ENCODE measurements at regions not wholly inside any gene's neighbourhood (a gene's known extent, or its start where the extent isn't known, plus 50 kb on each side); places are given as distances from the start of the nearest gene placed in this dataset.

DNA sequence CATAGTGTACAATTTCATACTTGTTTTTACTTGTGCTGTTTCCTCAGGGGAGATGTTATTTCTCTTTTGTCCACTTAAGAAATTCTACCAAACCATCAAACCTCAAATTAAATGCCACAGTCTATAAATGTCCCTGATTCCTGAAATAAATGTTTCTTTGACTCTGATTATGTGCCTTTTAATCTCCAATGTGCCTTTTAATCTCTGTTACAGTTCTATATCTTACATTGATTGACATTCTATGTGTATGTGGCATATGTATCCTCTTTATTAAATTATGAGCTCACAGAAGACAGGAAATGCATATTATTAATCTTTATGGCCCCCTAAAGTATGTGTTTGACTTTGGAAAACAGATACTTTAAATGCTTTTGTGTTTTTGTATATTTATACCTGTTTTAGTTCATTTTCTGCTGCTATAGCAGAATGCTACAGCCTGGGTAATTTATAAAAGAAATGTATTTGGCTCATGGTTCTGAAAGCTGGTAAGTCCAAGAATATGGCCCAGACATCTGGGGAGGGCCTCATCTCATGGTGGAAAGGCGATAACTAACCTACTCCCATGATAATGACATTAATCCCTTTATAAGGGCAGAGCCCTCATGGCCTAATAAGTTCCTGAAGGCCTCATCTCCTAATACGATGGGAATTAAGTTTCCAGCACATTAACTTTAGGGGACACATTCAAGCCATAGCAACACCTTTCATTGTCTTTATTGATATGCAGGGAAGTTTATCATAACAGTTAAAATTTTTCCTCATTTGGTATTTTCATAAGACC lies 403.9 kb downstream of the LIG4 start:
- TF ChIP-seq, protein P1, sequence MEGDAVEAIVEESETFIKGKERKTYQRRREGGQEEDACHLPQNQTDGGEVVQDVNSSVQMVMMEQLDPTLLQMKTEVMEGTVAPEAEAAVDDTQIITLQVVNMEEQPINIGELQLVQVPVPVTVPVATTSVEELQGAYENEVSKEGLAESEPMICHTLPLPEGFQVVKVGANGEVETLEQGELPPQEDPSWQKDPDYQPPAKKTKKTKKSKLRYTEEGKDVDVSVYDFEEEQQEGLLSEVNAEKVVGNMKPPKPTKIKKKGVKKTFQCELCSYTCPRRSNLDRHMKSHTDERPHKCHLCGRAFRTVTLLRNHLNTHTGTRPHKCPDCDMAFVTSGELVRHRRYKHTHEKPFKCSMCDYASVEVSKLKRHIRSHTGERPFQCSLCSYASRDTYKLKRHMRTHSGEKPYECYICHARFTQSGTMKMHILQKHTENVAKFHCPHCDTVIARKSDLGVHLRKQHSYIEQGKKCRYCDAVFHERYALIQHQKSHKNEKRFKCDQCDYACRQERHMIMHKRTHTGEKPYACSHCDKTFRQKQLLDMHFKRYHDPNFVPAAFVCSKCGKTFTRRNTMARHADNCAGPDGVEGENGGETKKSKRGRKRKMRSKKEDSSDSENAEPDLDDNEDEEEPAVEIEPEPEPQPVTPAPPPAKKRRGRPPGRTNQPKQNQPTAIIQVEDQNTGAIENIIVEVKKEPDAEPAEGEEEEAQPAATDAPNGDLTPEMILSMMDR (IDR thresholded peaks at IDR 0.05; ENCODE audit: unreplicated experiment): no peak
- no peaks in the 10 kb centered on the region for H3K4me1 Mint-ChIP-seq (ENCODE audit: insufficient read depth, unreplicated experiment)
- no peak overlapping the region for H3K27ac Mint-ChIP-seq (ENCODE audit: low read depth, unreplicated experiment)
- no peak for DNase-seq (ENCODE audit: unreplicated experiment)
- CTCF ChIA-PET: no interaction called here
- no TSS peak for BruUV-seq (replicated peaks)
- intact Hi-C loops (cut with micrococcal nuclease): no loop called here
- POLR2A ChIA-PET: no interaction called here
- H3K36me3 Mint-ChIP-seq (ENCODE audit: insufficient read depth, unreplicated experiment): no peaks in the 10 kb centered on the region
- H3K27me3 Mint-ChIP-seq (ENCODE audit: insufficient read depth, unreplicated experiment): no peaks in the 10 kb centered on the region
- H3K9me3 Mint-ChIP-seq (ENCODE audit: unreplicated experiment): peaks cover 6% of the 10 kb centered on the region
- no peak overlapping the region for H3K4me3 Mint-ChIP-seq (ENCODE audit: unreplicated experiment)

DNA sequence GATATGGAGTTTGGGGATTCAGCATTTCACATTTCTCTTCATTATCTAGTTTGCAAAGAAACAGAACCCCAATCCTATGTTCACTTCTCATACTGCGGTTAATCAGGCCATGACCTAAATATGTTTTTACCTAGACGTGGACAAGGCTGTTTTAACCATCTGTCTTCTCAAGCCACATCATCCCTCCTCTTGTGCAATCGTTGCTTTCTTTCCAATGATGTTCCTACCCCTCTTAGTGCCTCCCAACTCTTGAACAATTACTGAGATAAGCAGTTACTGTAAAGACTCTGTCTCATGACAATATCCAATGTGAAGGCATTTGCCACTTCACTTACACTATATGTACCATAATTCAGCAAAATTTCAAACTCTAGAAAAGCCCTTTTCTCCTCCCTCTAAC lies 406.2 kb downstream of the LIG4 start:
- no peaks in the 10 kb centered on the region for H3K4me1 Mint-ChIP-seq (ENCODE audit: insufficient read depth, unreplicated experiment)
- ChIA-PET POLR2A (no interaction called here), CTCF (no interaction called here)

DNA sequence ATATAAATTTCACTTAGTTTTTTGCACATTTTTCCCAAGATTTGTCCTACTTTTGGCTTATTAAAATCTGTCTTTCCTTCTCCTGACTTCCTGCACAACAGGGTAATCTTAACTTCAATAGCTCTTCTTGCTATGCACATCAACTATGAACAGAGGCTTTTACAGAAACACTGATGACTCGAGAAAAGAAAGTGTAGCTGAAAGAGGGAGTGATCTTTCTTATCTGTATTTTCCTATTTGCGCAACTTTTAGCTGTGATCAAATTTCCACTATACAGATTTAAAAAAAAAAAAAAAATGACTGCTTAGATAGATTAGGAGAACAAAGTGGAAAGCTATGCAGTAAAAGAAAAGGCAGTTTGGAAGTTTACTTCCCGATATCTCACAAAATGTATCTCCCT lies 406.9 kb downstream of the LIG4 start:
- CTCF ChIA-PET: no interaction called here
- POLR2A ChIA-PET: no interaction called here

More for the DNA sequence above, 406.2 kb downstream of the LIG4 start:
- no TSS peak for BruUV-seq (replicated peaks)
- H3K36me3 Mint-ChIP-seq (ENCODE audit: insufficient read depth, unreplicated experiment): no peaks in the 10 kb centered on the region
- no peak for DNase-seq (ENCODE audit: unreplicated experiment)
- H3K27ac Mint-ChIP-seq (ENCODE audit: low read depth, unreplicated experiment): no peak overlapping the region
- H3K9me3 Mint-ChIP-seq (ENCODE audit: unreplicated experiment): no peaks in the 10 kb centered on the region
- no peak overlapping the region for H3K4me3 Mint-ChIP-seq (ENCODE audit: unreplicated experiment)
- intact Hi-C loops (cut with micrococcal nuclease): no loop called here
- TF ChIP-seq, protein P1 (IDR thresholded peaks at IDR 0.05; ENCODE audit: unreplicated experiment): no peak
- H3K27me3 Mint-ChIP-seq (ENCODE audit: insufficient read depth, unreplicated experiment): no peaks in the 10 kb centered on the region

DNA sequence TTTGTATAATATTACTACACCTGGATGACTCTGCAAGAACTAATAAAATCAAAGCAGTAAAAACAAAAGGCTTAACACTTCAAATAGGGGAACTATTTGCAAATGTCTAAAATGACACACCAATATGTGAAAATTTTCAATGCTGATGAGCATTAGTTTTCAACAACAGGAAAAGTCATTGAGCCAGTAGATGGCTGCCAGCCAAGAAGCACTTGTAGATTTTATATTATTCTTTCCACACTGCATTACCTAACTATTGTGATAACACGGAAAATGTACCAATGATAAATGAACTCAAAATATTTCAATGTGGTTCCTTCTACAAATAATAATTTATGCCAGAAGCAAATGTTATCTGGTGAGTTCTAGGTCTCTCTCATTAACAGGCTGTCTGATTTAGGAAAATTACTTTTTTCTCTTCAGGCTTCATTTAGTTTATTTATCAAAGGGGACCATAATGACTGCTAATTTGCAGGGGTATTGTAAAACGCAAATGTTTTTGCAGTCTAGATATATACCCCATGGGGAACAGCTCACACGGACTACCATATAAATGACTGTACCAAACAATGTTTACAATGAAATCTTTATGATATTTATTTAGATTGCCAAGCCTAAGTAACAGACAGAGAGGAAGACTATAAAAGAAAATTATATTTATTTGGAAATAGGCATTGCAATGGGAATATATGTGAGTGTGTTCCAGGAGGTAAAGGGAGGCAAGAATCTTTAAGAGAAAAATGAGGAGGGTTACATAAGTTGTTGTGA lies 407.8 kb downstream of the LIG4 start:
- Mint-ChIP-seq H3K27ac (ENCODE audit: low read depth, unreplicated experiment) (no peak overlapping the region), H3K36me3 (ENCODE audit: insufficient read depth, unreplicated experiment) (no peaks in the 10 kb centered on the region), H3K27me3 (ENCODE audit: insufficient read depth, unreplicated experiment) (no peaks in the 10 kb centered on the region), H3K4me1 (ENCODE audit: insufficient read depth, unreplicated experiment) (no peaks in the 10 kb centered on the region), H3K4me3 (ENCODE audit: unreplicated experiment) (no peak overlapping the region), H3K9me3 (ENCODE audit: unreplicated experiment) (no peaks in the 10 kb centered on the region)
- intact Hi-C loops (cut with micrococcal nuclease): no loop called here
- DNase-seq (ENCODE audit: unreplicated experiment): no peak
- POLR2A ChIA-PET: no interaction called here
- BruUV-seq (replicated peaks): no TSS peak
- CTCF ChIA-PET: no interaction called here
- TF ChIP-seq, protein P1 (IDR thresholded peaks at IDR 0.05; ENCODE audit: unreplicated experiment): no peak

More for the DNA sequence above, 406.9 kb downstream of the LIG4 start:
- intact Hi-C loops (cut with micrococcal nuclease): no loop called here
- H3K9me3 Mint-ChIP-seq (ENCODE audit: unreplicated experiment): no peaks in the 10 kb centered on the region
- H3K27ac Mint-ChIP-seq (ENCODE audit: low read depth, unreplicated experiment): no peak overlapping the region
- no peaks in the 10 kb centered on the region for H3K4me1 Mint-ChIP-seq (ENCODE audit: insufficient read depth, unreplicated experiment)
- TF ChIP-seq, protein P1 (IDR thresholded peaks at IDR 0.05; ENCODE audit: unreplicated experiment): no peak
- no TSS peak for BruUV-seq (replicated peaks)
- H3K4me3 Mint-ChIP-seq (ENCODE audit: unreplicated experiment): no peak overlapping the region
- H3K36me3 Mint-ChIP-seq (ENCODE audit: insufficient read depth, unreplicated experiment): no peaks in the 10 kb centered on the region
- no peaks in the 10 kb centered on the region for H3K27me3 Mint-ChIP-seq (ENCODE audit: insufficient read depth, unreplicated experiment)
- DNase-seq (ENCODE audit: unreplicated experiment): no peak

All from MCF 10A (cell line).